ENCODE measurements at regions not wholly inside any gene's neighbourhood (a gene's known extent, or its start where the extent isn't known, plus 50 kb on each side); places are given as distances from the start of the nearest gene placed in this dataset.

DNA sequence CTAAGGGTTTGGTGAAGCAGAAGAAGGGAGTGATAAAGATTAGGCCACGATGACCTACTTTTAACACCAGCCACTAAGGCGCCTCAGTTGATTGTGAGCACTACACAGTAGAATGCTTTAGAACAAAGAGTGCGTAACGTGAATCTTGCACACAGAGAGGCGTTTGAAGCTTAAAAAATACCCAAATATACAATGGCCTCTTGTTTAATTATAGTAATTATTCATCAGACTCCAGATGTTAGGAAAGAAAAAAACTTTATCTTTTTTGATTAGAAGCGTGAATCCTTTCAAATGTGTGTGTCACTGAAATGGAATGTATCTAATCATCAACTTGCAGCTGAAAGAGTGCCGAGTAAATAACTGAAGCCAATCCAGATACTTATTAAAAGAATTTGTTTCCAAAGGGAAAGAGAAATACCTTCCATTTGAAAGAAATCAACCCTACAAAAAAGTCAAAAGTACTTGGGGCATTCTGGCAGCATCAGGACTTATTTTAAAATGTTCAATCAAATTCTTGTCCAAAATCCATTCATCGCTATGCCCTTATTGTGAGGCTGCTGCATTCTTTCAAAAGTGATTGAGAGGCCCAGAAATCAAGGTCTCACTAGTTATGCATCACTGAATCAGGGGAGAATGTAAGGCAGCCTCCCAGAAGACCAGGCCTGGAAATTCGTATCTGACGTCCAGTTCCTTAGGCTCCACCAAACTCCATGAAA lies 337.5 kb downstream of the ZNF608 start:
- TF ChIP-seq, protein P1, sequence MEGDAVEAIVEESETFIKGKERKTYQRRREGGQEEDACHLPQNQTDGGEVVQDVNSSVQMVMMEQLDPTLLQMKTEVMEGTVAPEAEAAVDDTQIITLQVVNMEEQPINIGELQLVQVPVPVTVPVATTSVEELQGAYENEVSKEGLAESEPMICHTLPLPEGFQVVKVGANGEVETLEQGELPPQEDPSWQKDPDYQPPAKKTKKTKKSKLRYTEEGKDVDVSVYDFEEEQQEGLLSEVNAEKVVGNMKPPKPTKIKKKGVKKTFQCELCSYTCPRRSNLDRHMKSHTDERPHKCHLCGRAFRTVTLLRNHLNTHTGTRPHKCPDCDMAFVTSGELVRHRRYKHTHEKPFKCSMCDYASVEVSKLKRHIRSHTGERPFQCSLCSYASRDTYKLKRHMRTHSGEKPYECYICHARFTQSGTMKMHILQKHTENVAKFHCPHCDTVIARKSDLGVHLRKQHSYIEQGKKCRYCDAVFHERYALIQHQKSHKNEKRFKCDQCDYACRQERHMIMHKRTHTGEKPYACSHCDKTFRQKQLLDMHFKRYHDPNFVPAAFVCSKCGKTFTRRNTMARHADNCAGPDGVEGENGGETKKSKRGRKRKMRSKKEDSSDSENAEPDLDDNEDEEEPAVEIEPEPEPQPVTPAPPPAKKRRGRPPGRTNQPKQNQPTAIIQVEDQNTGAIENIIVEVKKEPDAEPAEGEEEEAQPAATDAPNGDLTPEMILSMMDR (IDR thresholded peaks at IDR 0.05): no peak
- no peak for TF ChIP-seq ZFX (IDR thresholded peaks at IDR 0.05; ENCODE audit: borderline replicate concordance)

All from 22Rv1 (cell line).